SK-N-SH treated with all-trans-retinoic acid at 6 μM for 48 hours (cell line): ENCODE measurements at regions not wholly inside any gene's neighbourhood (a gene's known extent, or its start where the extent isn't known, plus 50 kb on each side); places are given as distances from the start of the nearest gene placed in this dataset.

Experiments
- ATAC-seq: fragments of 200-7000 bp; cut with Tn5 transposase; 3 replicates; pipeline ENCODE4 v1.9.1; 2020; ENCODE audit warnings: mild to moderate bottlenecking, moderate library complexity
- ARNTL ChIP-seq: fragments of 450-650 bp; formaldehyde crosslinking; IDR thresholded peaks from 2 replicates; pipeline ENCODE4 v1.5.0; 2020; ENCODE audit warnings: low read depth, mild to moderate bottlenecking, moderate library complexity, borderline replicate concordance
- BACH2 ChIP-seq: fragments of 250-450 bp; sonication (Bioruptor Pico); IDR thresholded peaks from 2 replicates; pipeline ENCODE4 v1.9.0; 2021; ENCODE audit warnings: mild to moderate bottlenecking, borderline replicate concordance
- CREB5 ChIP-seq: fragments of 250-450 bp; sonication (Bioruptor Pico); IDR thresholded peaks from 2 replicates; pipeline ENCODE4 v1.5.1; 2020; ENCODE audit warnings: low read depth, mild to moderate bottlenecking, moderate library complexity
- CSDC2 ChIP-seq: fragments of 250-450 bp; sonication (Bioruptor Pico); IDR thresholded peaks from 2 replicates; pipeline ENCODE4 v1.5.0; 2020; ENCODE audit warnings: mild to moderate bottlenecking, moderate library complexity
- CSRNP3 ChIP-seq: fragments of 250-450 bp; sonication (Bioruptor Pico); IDR thresholded peaks from 2 replicates; pipeline ENCODE4 v1.5.1; 2021; ENCODE audit warnings: mild to moderate bottlenecking, moderate library complexity
- ESRRG ChIP-seq: fragments of 250-450 bp; sonication (Bioruptor Pico); IDR thresholded peaks from 2 replicates; pipeline ENCODE4 v1.6.1; 2021; ENCODE audit warnings: mild to moderate bottlenecking
- GLIS3 ChIP-seq: fragments of 250-450 bp; sonication (Bioruptor Pico); IDR thresholded peaks from 2 replicates; pipeline ENCODE4 v1.5.0; 2020; ENCODE audit warnings: mild to moderate bottlenecking, moderate library complexity
- ISL1 ChIP-seq: fragments of 250-450 bp; sonication (Bioruptor Pico); IDR thresholded peaks from 2 replicates; pipeline ENCODE4 v2.1.2; 2022; ENCODE audit warnings: mild to moderate bottlenecking, moderate library complexity
- OSR1 ChIP-seq: fragments of 250-450 bp; sonication (Bioruptor Pico); IDR thresholded peaks from 2 replicates; pipeline ENCODE4 v1.8.0; 2022; ENCODE audit warnings: moderate library complexity, mild to moderate bottlenecking, inconsistent platforms
- PATZ1 ChIP-seq: fragments of 250-450 bp; sonication (Bioruptor Pico); IDR thresholded peaks from 2 replicates; pipeline ENCODE4 v1.8.0; 2020; ENCODE audit warnings: mild to moderate bottlenecking, moderate library complexity, borderline replicate concordance
- POU6F1 ChIP-seq: fragments of 250-450 bp; sonication (Bioruptor Pico); IDR thresholded peaks from 2 replicates; pipeline ENCODE4 v1.8.0; 2021; ENCODE audit warnings: low read depth, mild to moderate bottlenecking, moderate library complexity, borderline replicate concordance
- PPARA ChIP-seq: fragments of 250-450 bp; sonication (Bioruptor Pico); IDR thresholded peaks from 2 replicates; pipeline ENCODE4 v1.5.0; 2020; ENCODE audit warnings: mild to moderate bottlenecking, borderline replicate concordance
- RARB ChIP-seq: fragments of 250-450 bp; sonication (Bioruptor Pico); IDR thresholded peaks from 2 replicates; pipeline ENCODE4 v1.8.0; 2021; ENCODE audit warnings: mild to moderate bottlenecking, moderate library complexity
- SNAI2 ChIP-seq: fragments of 250-450 bp; sonication (Bioruptor Pico); IDR thresholded peaks from 2 replicates; pipeline ENCODE4 v1.5.0; 2020; ENCODE audit warnings: mild to moderate bottlenecking, moderate library complexity
- TCF4 ChIP-seq: fragments of 250-450 bp; sonication (Bioruptor Pico); IDR thresholded peaks from 2 replicates; pipeline ENCODE4 v1.8.0; 2021; ENCODE audit warnings: mild to moderate bottlenecking, moderate library complexity, borderline replicate concordance
- TOX ChIP-seq: fragments of 250-450 bp; sonication (Bioruptor Pico); IDR thresholded peaks from 2 replicates; pipeline ENCODE4 v1.8.0; 2021; ENCODE audit warnings: mild to moderate bottlenecking, moderate library complexity, borderline replicate concordance
- TSHZ2 ChIP-seq: fragments of 250-450 bp; sonication (Bioruptor Pico); IDR thresholded peaks from 2 replicates; pipeline ENCODE4 v1.5.0; 2020; ENCODE audit warnings: mild to moderate bottlenecking, moderate library complexity
- ZC3H10 ChIP-seq: fragments of 250-450 bp; sonication (Bioruptor Pico); IDR thresholded peaks from 2 replicates; pipeline ENCODE4 v1.5.1; 2021; ENCODE audit warnings: mild to moderate bottlenecking, moderate library complexity
- ZFP3 ChIP-seq: fragments of 250-450 bp; sonication (Bioruptor Pico); IDR thresholded peaks from 2 replicates; pipeline ENCODE4 v1.5.0; 2020; ENCODE audit warnings: mild to moderate bottlenecking, moderate library complexity
- ZFP30 ChIP-seq: fragments of 450-650 bp; formaldehyde crosslinking; IDR thresholded peaks from 2 replicates; pipeline ENCODE4 v1.5.0; 2022; ENCODE audit warnings: mild to moderate bottlenecking, moderate library complexity
- ZNF8 ChIP-seq: fragments of 450-650 bp; formaldehyde crosslinking; IDR thresholded peaks from 2 replicates; pipeline ENCODE4 v1.5.0; 2020; ENCODE audit warnings: mild to moderate bottlenecking, moderate library complexity

- no peak; the same call in 2 of the 3 replicates for ATAC-seq
- TF ChIP-seq ZC3H10 (CRISPR knock-in tag) (no peak), ISL1 (CRISPR knock-in tag) (no peak), CREB5 (CRISPR knock-in tag) (no peak), ZFP30 (no peak), CSRNP3 (no peak), OSR1 (no peak), ZFP3 (CRISPR knock-in tag) (no peak), SNAI2 (CRISPR knock-in tag) (no peak), TOX (CRISPR knock-in tag) (no peak), PATZ1 (CRISPR knock-in tag) (no peak), ESRRG (CRISPR knock-in tag) (no peak), TSHZ2 (CRISPR knock-in tag) (no peak), POU6F1 (CRISPR knock-in tag) (no peak), ARNTL (no peak), RARB (CRISPR knock-in tag) (no peak), GLIS3 (CRISPR knock-in tag) (no peak), CSDC2 (no peak), BACH2 (CRISPR knock-in tag) (no peak), TCF4 (CRISPR knock-in tag) (no peak), ZNF8 (CRISPR knock-in tag) (no peak)
- TF ChIP-seq, all 23 proteins: peak for 0
Measured at GRCh38 chr9:85225180-85225579, 516.6 kb downstream of the AGTPBP1 start.

- TF ChIP-seq ISL1 (CRISPR knock-in tag) (peak; percentile 84), CREB5 (CRISPR knock-in tag) (no peak)
- ATAC-seq, result peak; percentile 92
Measured at GRCh38 chr9:85224729-85225128, 517.0 kb downstream of the AGTPBP1 start.

- TF ChIP-seq ISL1 (CRISPR knock-in tag) (no peak), CREB5 (CRISPR knock-in tag) (no peak), ZNF8 (CRISPR knock-in tag) (no peak), PPARA (no peak), PATZ1 (CRISPR knock-in tag) (no peak), ZFP3 (CRISPR knock-in tag) (no peak), SNAI2 (CRISPR knock-in tag) (no peak)
- peak; percentile 55 for ATAC-seq
Measured at GRCh38 chr9:85224301-85224700, 517.5 kb downstream of the AGTPBP1 start.
